ENCODE measurements at regions not wholly inside any gene's neighbourhood (a gene's known extent, or its start where the extent isn't known, plus 50 kb on each side); places are given as distances from the start of the nearest gene placed in this dataset.
"Not testable (repeated sequence)": the region's sequence is repeated elsewhere in the genome, so short reads cannot be mapped to it uniquely, and the experiment has no call there.

DNA sequence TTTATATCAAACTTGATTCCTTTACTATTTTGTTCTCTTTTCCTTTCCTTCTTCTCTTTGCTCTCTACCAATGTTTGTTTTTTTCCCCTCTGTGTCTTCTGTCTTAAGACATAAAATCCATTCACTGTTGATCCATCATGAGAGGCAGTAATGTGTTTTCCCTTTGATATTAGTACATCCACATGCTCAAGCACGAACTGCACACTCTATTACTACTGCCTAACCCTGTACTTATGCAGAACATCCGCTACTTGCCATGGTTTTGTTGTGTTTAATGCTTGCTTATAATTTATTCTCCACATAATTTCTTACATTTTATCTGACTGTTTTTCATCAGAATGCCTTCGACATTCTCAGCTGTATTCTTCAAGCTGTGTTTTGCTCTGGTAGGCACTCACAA is 159.0 kb upstream of the PCDH9 start:
- no peaks in the 10 kb centered on the region for H3K9me3 ChIP-seq (ENCODE audit: low read length)
- no peaks in the 10 kb centered on the region for H3K4me1 ChIP-seq (ENCODE audit: insufficient read depth, low read length)
- TF ChIP-seq EZH2phosphoT487 (IDR thresholded peaks at IDR 0.05; ENCODE audit: borderline replicate concordance, low read length) (no peak), CTCF (conservative IDR thresholded peaks at IDR 0.05; ENCODE audit: low read depth, low read length) (no peak), EZH2 (IDR thresholded peaks at IDR 0.05; ENCODE audit: low read length, unreplicated experiment) (no peak)
- H3F3A ChIP-seq (ENCODE audit: low read length, unreplicated experiment) = no peaks in the 10 kb centered on the region
- H3K9me2 ChIP-seq (replicated peaks; ENCODE audit: low read length) = no peaks in the 10 kb centered on the region
- H3K4me3 ChIP-seq (ENCODE audit: low read length) = no peak overlapping the region
- ATAC-seq (no peak), DNase-seq (no peak)
- H3K79me2 ChIP-seq (ENCODE audit: low read length) = no peaks in the 10 kb centered on the region
- intact Hi-C loops (cut with micrococcal nuclease) = no loop called here
- no peak overlapping the region for H3K4me2 ChIP-seq (ENCODE audit: low read length)
- ChIA-PET CTCF (no interaction called here), POLR2A (ENCODE audit: unreplicated experiment) (no interaction called here)
- H3K27me3 ChIP-seq (ENCODE audit: low read length) = no peaks in the 10 kb centered on the region
- BruUV-seq (replicated peaks) = no TSS peak
- H3K27ac ChIP-seq (ENCODE audit: low read length) = no peak overlapping the region
- no peak overlapping the region for H2AFZ ChIP-seq (ENCODE audit: low read length)
- H3K9ac ChIP-seq (ENCODE audit: low read length) = no peak overlapping the region
- no peaks in the 10 kb centered on the region for H4K20me1 ChIP-seq (ENCODE audit: low read length)
- no peaks in the 10 kb centered on the region for H3K36me3 ChIP-seq (ENCODE audit: low read depth, low read length)

- H3K9ac ChIP-seq (ENCODE audit: low read length); H3K27me3 ChIP-seq (ENCODE audit: low read length); H3K27ac ChIP-seq (ENCODE audit: low read length); CTCF ChIA-PET; H4K20me1 ChIP-seq (ENCODE audit: low read length); ATAC-seq; intact Hi-C loops (cut with micrococcal nuclease); POLR2A ChIA-PET (ENCODE audit: unreplicated experiment); H3F3A ChIP-seq (ENCODE audit: low read length, unreplicated experiment); DNase-seq; BruUV-seq (replicated peaks); H3K9me2 ChIP-seq (replicated peaks; ENCODE audit: low read length); H3K79me2 ChIP-seq (ENCODE audit: low read length); H3K4me1 ChIP-seq (ENCODE audit: insufficient read depth, low read length); H2AFZ ChIP-seq (ENCODE audit: low read length); H3K4me2 ChIP-seq (ENCODE audit: low read length); H3K36me3 ChIP-seq (ENCODE audit: low read depth, low read length); H3K4me3 ChIP-seq (ENCODE audit: low read length); H3K9me3 ChIP-seq (ENCODE audit: low read length): not testable (repeated sequence)
Observed at GRCh38 chr13:67383109-67383757, 153.1 kb upstream of the PCDH9 start.

- TF ChIP-seq EZH2phosphoT487 (IDR thresholded peaks at IDR 0.05; ENCODE audit: borderline replicate concordance, low read length) (no peak), EZH2 (IDR thresholded peaks at IDR 0.05; ENCODE audit: low read length, unreplicated experiment) (no peak), CTCF (conservative IDR thresholded peaks at IDR 0.05; ENCODE audit: low read depth, low read length) (no peak)
- Histone ChIP-seq H3K9me2 (replicated peaks; ENCODE audit: low read length) (no peaks in the 10 kb centered on the region), H3K36me3 (ENCODE audit: low read depth, low read length) (no peaks in the 10 kb centered on the region), H3K4me2 (ENCODE audit: low read length) (no peak overlapping the region), H3K9ac (ENCODE audit: low read length) (no peak overlapping the region), H3K4me3 (ENCODE audit: low read length) (no peak overlapping the region), H3K4me1 (ENCODE audit: insufficient read depth, low read length) (no peaks in the 10 kb centered on the region), H2AFZ (ENCODE audit: low read length) (no peak overlapping the region), H3K79me2 (ENCODE audit: low read length) (no peaks in the 10 kb centered on the region), H3K27ac (ENCODE audit: low read length) (no peak overlapping the region), H3K27me3 (ENCODE audit: low read length) (no peaks in the 10 kb centered on the region), H4K20me1 (ENCODE audit: low read length) (no peaks in the 10 kb centered on the region), H3F3A (ENCODE audit: low read length, unreplicated experiment) (no peaks in the 10 kb centered on the region), H3K9me3 (ENCODE audit: low read length) (no peaks in the 10 kb centered on the region)
- intact Hi-C loops (cut with micrococcal nuclease) = no loop called here
- ChIA-PET CTCF (no interaction called here), POLR2A (ENCODE audit: unreplicated experiment) (no interaction called here)
- ATAC-seq = no peak
- no TSS peak for BruUV-seq (replicated peaks)
- DNase-seq = no peak
Observed at GRCh38 chr13:67377919-67378318, 147.8 kb upstream of the PCDH9 start.

Measured in PC-3 (cell line).